Activated CD4-positive, alpha-beta memory T cell treated with anti-CD3 and anti-CD28 coated beads for 36 hours (primary cell): ENCODE measurements at regions not wholly inside any gene's neighbourhood (a gene's known extent, or its start where the extent isn't known, plus 50 kb on each side); places are given as distances from the start of the nearest gene placed in this dataset.

Experiments used
- CTCF ChIA-PET: fragments of 350-600 bp; sonication (Branson Sonifier 250); formaldehyde crosslinking; loops from one replicate; lab custom pipeline; 2021; ENCODE audit warnings: antibody characterized with exemption, inconsistent platforms; lab: Charles Lee
- POLR2A ChIA-PET: fragments of 350-600 bp; sonication (Branson Sonifier 250); formaldehyde crosslinking; loops from one replicate; lab custom pipeline; 2021; ENCODE audit warnings: antibody characterized with exemption; lab: Charles Lee
- DNase-seq: peaks from one replicate; pipeline ENCODE4 v3.0.0-alpha.2; 2020
- H3K27ac Mint-ChIP-seq: one replicate; pipeline ENCODE4 v1.8.0; 2021; ENCODE audit warnings: mixed read lengths
- H3K27me3 Mint-ChIP-seq: one replicate; pipeline ENCODE4 v1.8.0; 2021; ENCODE audit warnings: mixed read lengths
- H3K36me3 Mint-ChIP-seq: one replicate; pipeline ENCODE4 v1.8.0; 2021; ENCODE audit warnings: mixed read lengths
- H3K4me1 Mint-ChIP-seq: one replicate; pipeline ENCODE4 v1.8.0; 2021; ENCODE audit warnings: low read depth, mixed read lengths
- H3K4me3 Mint-ChIP-seq: one replicate; pipeline ENCODE4 v1.8.0; 2021; ENCODE audit warnings: mild to moderate bottlenecking, mixed read lengths
- H3K9me3 Mint-ChIP-seq: one replicate; pipeline ENCODE4 v1.8.0; 2021; ENCODE audit warnings: mixed read lengths
- intact Hi-C: fragments of 100-400 bp; cut with micrococcal nuclease; formaldehyde crosslinking; loops from one replicate; pipeline ENCODE4 v1.15.1; 2023

- POLR2A ChIA-PET = no interaction called here
- H3K4me3 Mint-ChIP-seq = no peak overlapping the region
- peaks cover 6% of the 10 kb centered on the region for H3K27me3 Mint-ChIP-seq
- CTCF ChIA-PET = no interaction called here
- no peaks in the 10 kb centered on the region for H3K36me3 Mint-ChIP-seq
- no peaks in the 10 kb centered on the region for H3K9me3 Mint-ChIP-seq
- H3K27ac Mint-ChIP-seq = no peak overlapping the region
- no peak for DNase-seq
- no peaks in the 10 kb centered on the region for H3K4me1 Mint-ChIP-seq
- intact Hi-C loops = no loop called here
These were observed 292.9 kb downstream of the KLF5 start for GRCh38 chr13:73351730-73352129.

GRCh38 chr13:73341748-73342147 lies 282.9 kb downstream of the KLF5 start:
- ChIA-PET CTCF (no interaction called here), POLR2A (no interaction called here)
- intact Hi-C loops = no loop called here
- Mint-ChIP-seq H3K4me1 (peaks cover 3% of the 10 kb centered on the region), H3K27me3 (peaks cover 3% of the 10 kb centered on the region), H3K9me3 (no peaks in the 10 kb centered on the region), H3K4me3 (no peak overlapping the region), H3K27ac (no peak overlapping the region), H3K36me3 (no peaks in the 10 kb centered on the region)
- no peak for DNase-seq

- Mint-ChIP-seq H3K4me1 (peaks cover 9% of the 10 kb centered on the region), H3K27ac (no peak overlapping the region), H3K4me3 (no peak overlapping the region), H3K27me3 (no peaks in the 10 kb centered on the region), H3K36me3 (no peaks in the 10 kb centered on the region), H3K9me3 (no peaks in the 10 kb centered on the region)
- ChIA-PET POLR2A (no interaction called here), CTCF (no interaction called here)
- intact Hi-C loops = no loop called here
- no peak for DNase-seq
These were observed 281.3 kb downstream of the KLF5 start for GRCh38 chr13:73340069-73340468.

DNA sequence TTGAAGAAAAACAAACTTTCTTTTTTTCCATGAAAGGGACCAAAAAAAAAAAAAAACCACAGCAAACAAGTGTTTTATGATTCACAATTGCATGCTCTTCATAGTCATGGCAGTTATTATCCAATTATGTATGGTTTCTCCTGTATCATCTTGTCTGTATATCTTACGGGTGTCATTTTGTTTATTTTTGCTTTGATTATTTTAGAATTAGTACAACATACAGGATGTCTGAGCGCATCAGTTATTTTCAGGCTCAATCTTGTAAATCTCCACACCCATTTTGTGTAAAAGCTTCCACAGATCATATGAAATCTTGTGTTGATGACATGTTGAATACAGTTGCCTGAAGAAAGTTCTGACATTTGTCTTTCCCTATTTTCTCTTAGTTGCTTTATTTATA lies 280.3 kb downstream of the KLF5 start:
- Mint-ChIP-seq H3K4me3 (no peak overlapping the region), H3K36me3 (no peaks in the 10 kb centered on the region), H3K4me1 (peaks cover 16% of the 10 kb centered on the region), H3K27ac (no peak overlapping the region), H3K9me3 (no peaks in the 10 kb centered on the region), H3K27me3 (no peaks in the 10 kb centered on the region)
- intact Hi-C loops = loop anchor here (5.0 kb wide), 1 partner anchor 428 kb away; no protein-coding TSS in a partner anchor
- ChIA-PET POLR2A (no interaction called here), CTCF (no interaction called here)
- no peak for DNase-seq

DNA sequence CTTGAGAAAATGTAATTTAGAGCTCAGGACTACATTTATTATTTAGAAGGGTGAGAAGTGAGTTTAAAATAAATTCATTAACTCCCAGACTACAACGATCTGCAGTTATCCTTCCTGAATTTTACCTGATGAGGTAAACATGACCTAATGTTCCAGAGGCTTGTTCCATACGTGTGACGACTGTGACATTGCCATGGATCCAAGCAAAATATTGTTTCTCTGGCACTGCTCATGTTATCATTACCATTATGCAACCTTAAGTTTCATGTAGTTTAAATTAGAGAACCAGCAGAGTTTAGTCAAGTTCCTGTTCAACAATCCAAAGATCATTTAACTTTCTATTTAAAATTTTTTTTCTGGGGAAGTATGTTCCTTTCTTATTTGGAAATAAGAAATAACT lies 279.6 kb downstream of the KLF5 start:
- H3K4me3 Mint-ChIP-seq = no peak overlapping the region
- no peaks in the 10 kb centered on the region for H3K36me3 Mint-ChIP-seq
- CTCF ChIA-PET = no interaction called here

DNA sequence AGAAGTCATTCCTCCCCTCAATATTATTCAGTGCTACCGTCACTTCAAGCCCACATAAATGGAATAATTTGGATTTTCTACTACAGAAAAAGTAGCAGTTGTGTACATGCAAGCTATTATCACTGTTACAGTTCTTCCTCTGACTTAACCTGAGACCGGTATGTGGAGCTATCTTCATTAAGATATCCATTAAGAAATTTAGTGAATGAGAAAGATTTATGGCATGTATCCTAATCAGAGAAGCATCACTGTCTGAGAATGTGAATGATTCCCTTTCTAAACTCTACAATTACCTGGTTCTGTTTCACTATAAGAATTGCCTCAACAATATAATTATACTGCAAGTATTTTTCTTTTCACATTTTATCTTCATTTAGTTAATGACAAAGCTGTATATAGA lies 278.7 kb downstream of the KLF5 start:
- no peaks in the 10 kb centered on the region for H3K9me3 Mint-ChIP-seq
- H3K4me1 Mint-ChIP-seq = peaks cover 16% of the 10 kb centered on the region
- no peaks in the 10 kb centered on the region for H3K36me3 Mint-ChIP-seq
- no peaks in the 10 kb centered on the region for H3K27me3 Mint-ChIP-seq
- CTCF ChIA-PET = no interaction called here
- no peak overlapping the region for H3K27ac Mint-ChIP-seq
- DNase-seq = no peak
- intact Hi-C loops = loop anchor here (5.0 kb wide), 1 partner anchor 430 kb away; no protein-coding TSS in a partner anchor
- POLR2A ChIA-PET = no interaction called here
- no peak overlapping the region for H3K4me3 Mint-ChIP-seq

More for the DNA sequence above, 279.6 kb downstream of the KLF5 start:
- POLR2A ChIA-PET = no interaction called here
- no peak for DNase-seq
- Mint-ChIP-seq H3K27me3 (no peaks in the 10 kb centered on the region), H3K9me3 (no peaks in the 10 kb centered on the region), H3K27ac (no peak overlapping the region), H3K4me1 (peaks cover 16% of the 10 kb centered on the region)
- intact Hi-C loops = loop anchor here (5.0 kb wide), 1 partner anchor 429 kb away; no protein-coding TSS in a partner anchor

GRCh38 chr13:73336773-73337172 lies 278.0 kb downstream of the KLF5 start:
- H3K9me3 Mint-ChIP-seq = no peaks in the 10 kb centered on the region
- no peaks in the 10 kb centered on the region for H3K27me3 Mint-ChIP-seq
- no peaks in the 10 kb centered on the region for H3K36me3 Mint-ChIP-seq
- no peak for DNase-seq
- peaks cover 15% of the 10 kb centered on the region for H3K4me1 Mint-ChIP-seq
- ChIA-PET POLR2A (no interaction called here), CTCF (no interaction called here)
- intact Hi-C loops = loop anchor here (5.0 kb wide), 1 partner anchor 431 kb away; no protein-coding TSS in a partner anchor
- no peak overlapping the region for H3K27ac Mint-ChIP-seq
- H3K4me3 Mint-ChIP-seq = no peak overlapping the region

GRCh38 chr13:73335944-73336343 lies 277.1 kb downstream of the KLF5 start:
- Mint-ChIP-seq H3K36me3 (no peaks in the 10 kb centered on the region), H3K27ac (no peak overlapping the region), H3K4me3 (no peak overlapping the region), H3K9me3 (no peaks in the 10 kb centered on the region), H3K27me3 (no peaks in the 10 kb centered on the region), H3K4me1 (peaks cover 13% of the 10 kb centered on the region)
- POLR2A ChIA-PET = no interaction called here
- CTCF ChIA-PET = no interaction called here
- intact Hi-C loops = loop anchor here (2.0 to 5.0 kb wide), 2 partner anchors 33 to 431 kb away; no protein-coding TSS in a partner anchor
- no peak for DNase-seq

- ChIA-PET POLR2A (no interaction called here), CTCF (no interaction called here)
- Mint-ChIP-seq H3K9me3 (no peaks in the 10 kb centered on the region), H3K27ac (no peak overlapping the region), H3K4me1 (peaks cover 13% of the 10 kb centered on the region), H3K36me3 (no peaks in the 10 kb centered on the region), H3K4me3 (no peak overlapping the region), H3K27me3 (no peaks in the 10 kb centered on the region)
- intact Hi-C loops = loop anchor here (2.0 to 5.0 kb wide), 2 partner anchors 32 to 432 kb away; no protein-coding TSS in a partner anchor
- DNase-seq = no peak
These were observed 276.4 kb downstream of the KLF5 start for GRCh38 chr13:73335210-73335609.

DNA sequence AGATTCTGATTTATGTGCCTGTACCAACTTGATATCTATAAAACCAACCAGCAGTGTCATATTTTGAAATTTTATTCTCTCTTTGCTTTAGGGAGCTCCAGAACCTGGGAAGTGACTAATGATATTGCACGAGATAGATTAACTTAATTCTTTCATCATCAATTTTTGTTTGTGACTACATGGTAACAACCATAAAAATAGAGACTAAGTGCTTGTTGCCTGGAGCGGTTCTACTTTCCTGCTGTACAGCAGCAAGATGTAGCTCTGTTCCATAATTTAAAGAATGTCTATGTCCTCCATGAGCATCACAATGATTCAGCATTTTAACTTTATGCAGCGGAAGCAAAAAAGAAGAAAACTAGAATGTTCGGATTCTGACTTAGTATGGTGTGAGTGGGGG lies 275.6 kb downstream of the KLF5 start:
- ChIA-PET CTCF (no interaction called here), POLR2A (no interaction called here)
- H3K27ac Mint-ChIP-seq = no peak overlapping the region
- intact Hi-C loops = loop anchor here (2.0 kb wide), 1 partner anchor 32 kb away; no protein-coding TSS in a partner anchor
- peaks cover 13% of the 10 kb centered on the region for H3K4me1 Mint-ChIP-seq
- H3K9me3 Mint-ChIP-seq = no peaks in the 10 kb centered on the region
- H3K4me3 Mint-ChIP-seq = no peak overlapping the region
- no peak for DNase-seq
- no peaks in the 10 kb centered on the region for H3K27me3 Mint-ChIP-seq
- H3K36me3 Mint-ChIP-seq = no peaks in the 10 kb centered on the region

DNA sequence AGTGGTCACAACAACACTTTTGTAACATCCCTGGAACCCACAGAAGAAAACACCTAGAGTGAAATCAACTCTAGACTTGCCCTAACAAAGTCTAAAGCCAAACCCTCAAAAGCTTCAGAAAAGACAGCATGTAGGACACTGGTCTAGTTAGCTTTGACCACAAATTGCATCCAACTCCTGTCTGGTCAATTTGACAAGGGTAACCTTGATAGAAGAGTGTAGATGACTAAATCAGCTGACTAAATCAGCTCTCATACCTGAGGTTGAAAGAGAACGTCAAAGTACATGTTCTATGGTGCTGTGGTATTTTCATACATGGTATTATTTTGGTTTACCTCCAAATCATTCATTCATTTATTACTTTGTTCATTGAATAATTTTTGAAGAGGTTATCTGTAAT lies 272.8 kb downstream of the KLF5 start:
- Mint-ChIP-seq H3K27ac (no peak overlapping the region), H3K9me3 (no peaks in the 10 kb centered on the region), H3K27me3 (peaks cover 2% of the 10 kb centered on the region), H3K4me1 (peaks cover 13% of the 10 kb centered on the region), H3K4me3 (no peak overlapping the region), H3K36me3 (no peaks in the 10 kb centered on the region)
- ChIA-PET CTCF (no interaction called here), POLR2A (no interaction called here)
- no peak for DNase-seq
- intact Hi-C loops = no loop called here

- Mint-ChIP-seq H3K9me3 (no peaks in the 10 kb centered on the region), H3K27me3 (peaks cover 2% of the 10 kb centered on the region), H3K4me1 (peaks cover 1% of the 10 kb centered on the region), H3K4me3 (no peak overlapping the region), H3K36me3 (no peaks in the 10 kb centered on the region), H3K27ac (no peak overlapping the region)
- DNase-seq = no peak
- ChIA-PET POLR2A (no interaction called here), CTCF (no interaction called here)
- intact Hi-C loops = no loop called here
These were observed 270.6 kb downstream of the KLF5 start for GRCh38 chr13:73329355-73329754.

GRCh38 chr13:73327579-73327978 lies 268.8 kb downstream of the KLF5 start:
- ChIA-PET CTCF (no interaction called here), POLR2A (no interaction called here)
- Mint-ChIP-seq H3K9me3 (no peaks in the 10 kb centered on the region), H3K36me3 (no peaks in the 10 kb centered on the region), H3K4me1 (no peaks in the 10 kb centered on the region), H3K27me3 (peaks cover 2% of the 10 kb centered on the region), H3K27ac (no peak overlapping the region), H3K4me3 (no peak overlapping the region)
- DNase-seq = no peak
- intact Hi-C loops = no loop called here
